ENCODE measurements at regions not wholly inside any gene's neighbourhood (a gene's known extent, or its start where the extent isn't known, plus 50 kb on each side); places are given as distances from the start of the nearest gene placed in this dataset.

DNA sequence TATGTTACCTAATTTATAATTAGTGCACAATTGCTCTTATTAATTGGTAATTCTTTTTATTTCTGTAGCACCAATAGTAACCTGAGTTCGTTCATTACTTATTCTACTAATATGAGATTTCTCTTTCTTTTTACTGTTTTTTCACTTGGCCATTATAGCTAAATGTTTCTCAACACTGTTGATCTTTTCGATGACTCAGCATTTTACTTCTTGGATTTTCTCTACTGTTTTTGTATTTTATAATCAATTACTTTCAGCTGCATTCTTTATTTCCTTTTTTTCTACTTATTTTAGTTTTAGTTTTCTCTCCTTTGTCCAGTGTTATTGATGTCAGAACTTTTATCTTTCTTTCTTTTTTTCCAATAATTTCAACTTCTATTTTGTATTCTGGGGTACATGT lies 589.4 kb upstream of the SOX11 start:
- H3K9me3 ChIP-seq (replicated peaks): no peaks in the 10 kb centered on the region; the same call in 1 of the 2 replicates
- no peak overlapping the region for H3K27ac ChIP-seq
- no peaks in the 10 kb centered on the region for H3K36me3 ChIP-seq

DNA sequence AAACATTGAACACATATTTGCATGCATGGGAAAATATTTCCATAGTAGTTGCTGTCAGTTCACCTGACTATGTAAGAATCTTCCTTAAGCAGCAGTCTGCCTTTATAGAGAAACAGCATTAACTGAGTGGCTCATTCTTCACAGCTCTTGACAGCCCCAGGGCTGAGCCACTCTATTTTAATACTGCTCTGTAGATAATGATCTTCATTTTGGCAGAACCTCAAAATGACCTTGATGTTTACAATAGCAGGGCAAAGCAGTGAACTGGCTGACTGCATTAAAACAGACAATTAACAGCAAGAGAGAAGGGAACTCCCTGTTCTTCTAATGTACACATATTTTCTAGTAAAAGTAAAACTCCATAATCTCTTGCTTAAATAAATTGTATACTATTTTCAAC lies 580.6 kb upstream of the SOX11 start:
- Histone ChIP-seq H3K9me3 (replicated peaks) (peaks cover 12% of the 10 kb centered on the region), H3K36me3 (no peaks in the 10 kb centered on the region), H3K4me1 (replicated peaks) (no peaks in the 10 kb centered on the region), H3K4me3 (no peak overlapping the region), H3K27me3 (replicated peaks) (no peaks in the 10 kb centered on the region), H3K27ac (no peak overlapping the region)
- no peak for DNase-seq (ENCODE audit: low read depth in 1 of 2, low spot score in 2 of 2)

More for the DNA sequence above, 589.4 kb upstream of the SOX11 start:
- no peak for DNase-seq (ENCODE audit: low read depth in 1 of 2, low spot score in 2 of 2)
- no peaks in the 10 kb centered on the region for H3K27me3 ChIP-seq (replicated peaks)
- H3K4me1 ChIP-seq (replicated peaks): no peaks in the 10 kb centered on the region
- H3K4me3 ChIP-seq: no peak overlapping the region

DNA sequence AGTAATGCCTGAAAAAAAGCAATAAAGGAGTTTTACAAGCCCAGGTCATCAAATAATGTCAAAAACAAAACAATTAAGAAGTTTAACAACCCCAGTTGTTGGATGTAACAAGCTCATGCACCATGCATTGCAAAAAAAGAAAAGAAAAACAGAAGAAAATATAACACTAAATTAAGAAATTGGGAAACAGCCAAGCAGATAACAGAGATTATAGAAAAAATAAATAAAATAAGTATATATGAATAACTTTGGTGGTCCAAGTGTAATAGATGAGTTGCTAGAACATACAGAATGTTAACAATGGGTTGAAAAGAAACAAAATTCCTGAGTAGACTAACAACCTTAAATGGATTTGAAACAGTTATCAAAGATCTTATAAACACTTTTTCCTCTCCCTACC lies 573.1 kb upstream of the SOX11 start:
- Histone ChIP-seq H3K4me1 (replicated peaks) (no peaks in the 10 kb centered on the region), H3K9me3 (replicated peaks) (no peaks in the 10 kb centered on the region), H3K4me3 (no peak overlapping the region)

DNA sequence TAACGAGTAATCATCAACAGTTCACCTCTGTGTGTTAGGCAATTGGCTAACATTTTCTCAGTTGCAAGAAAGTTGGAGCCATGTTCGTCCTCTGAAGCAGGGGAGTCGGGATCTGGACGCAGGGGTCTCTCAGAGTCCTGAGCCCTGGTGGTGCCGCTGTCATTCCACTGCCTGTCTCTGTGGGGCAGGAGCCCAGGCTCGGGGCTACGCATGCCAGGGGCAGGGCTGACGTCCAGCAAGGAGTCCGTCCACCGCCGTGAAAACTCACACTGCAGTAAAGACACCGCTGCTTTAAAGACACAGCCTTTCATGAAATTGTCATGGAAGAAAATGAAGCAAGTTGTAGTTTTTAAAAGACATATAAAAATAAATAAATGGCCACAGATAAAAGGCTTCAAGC lies 571.1 kb upstream of the SOX11 start:
- H3K27ac ChIP-seq: no peak overlapping the region
- H3K27me3 ChIP-seq (replicated peaks): no peaks in the 10 kb centered on the region
- H3K4me3 ChIP-seq: no peak overlapping the region
- no peaks in the 10 kb centered on the region for H3K4me1 ChIP-seq (replicated peaks)
- H3K9me3 ChIP-seq (replicated peaks): no peaks in the 10 kb centered on the region
- DNase-seq (ENCODE audit: low read depth in 1 of 2, low spot score in 2 of 2): no peak
- H3K36me3 ChIP-seq: no peaks in the 10 kb centered on the region

More for the DNA sequence above, 573.1 kb upstream of the SOX11 start:
- Histone ChIP-seq H3K36me3 (no peaks in the 10 kb centered on the region), H3K27ac (no peak overlapping the region), H3K27me3 (replicated peaks) (no peaks in the 10 kb centered on the region)
- no peak for DNase-seq (ENCODE audit: low read depth in 1 of 2, low spot score in 2 of 2)

DNA sequence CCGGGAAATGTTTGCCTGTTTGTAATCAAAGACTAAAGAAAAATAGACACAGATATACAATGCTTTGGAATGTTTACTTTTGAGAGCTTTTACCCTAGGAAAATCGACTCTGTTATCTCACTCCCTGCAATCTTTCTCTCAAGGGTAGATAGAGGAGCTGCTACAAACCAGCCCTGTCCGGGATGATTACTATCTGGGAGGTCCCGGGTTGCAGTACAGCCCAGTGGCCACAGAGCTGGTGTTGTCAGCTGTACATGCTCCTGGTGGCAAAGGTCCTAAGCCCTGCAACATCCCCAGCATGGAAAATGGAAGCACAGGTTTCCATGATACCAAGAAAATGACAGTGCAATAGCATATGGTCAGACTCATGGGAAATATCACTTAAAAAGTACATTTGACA lies 570.5 kb upstream of the SOX11 start:
- H3K27me3 ChIP-seq (replicated peaks): no peaks in the 10 kb centered on the region
- H3K36me3 ChIP-seq: no peaks in the 10 kb centered on the region
- no peaks in the 10 kb centered on the region for H3K4me1 ChIP-seq (replicated peaks)
- 0 out of 2 replicates have a peak, but pooled peaks cover 3% of the 10 kb centered on the region for H3K9me3 ChIP-seq (replicated peaks)
- no peak overlapping the region for H3K27ac ChIP-seq
- H3K4me3 ChIP-seq: no peak overlapping the region
- DNase-seq (ENCODE audit: low read depth in 1 of 2, low spot score in 2 of 2): no peak

DNA sequence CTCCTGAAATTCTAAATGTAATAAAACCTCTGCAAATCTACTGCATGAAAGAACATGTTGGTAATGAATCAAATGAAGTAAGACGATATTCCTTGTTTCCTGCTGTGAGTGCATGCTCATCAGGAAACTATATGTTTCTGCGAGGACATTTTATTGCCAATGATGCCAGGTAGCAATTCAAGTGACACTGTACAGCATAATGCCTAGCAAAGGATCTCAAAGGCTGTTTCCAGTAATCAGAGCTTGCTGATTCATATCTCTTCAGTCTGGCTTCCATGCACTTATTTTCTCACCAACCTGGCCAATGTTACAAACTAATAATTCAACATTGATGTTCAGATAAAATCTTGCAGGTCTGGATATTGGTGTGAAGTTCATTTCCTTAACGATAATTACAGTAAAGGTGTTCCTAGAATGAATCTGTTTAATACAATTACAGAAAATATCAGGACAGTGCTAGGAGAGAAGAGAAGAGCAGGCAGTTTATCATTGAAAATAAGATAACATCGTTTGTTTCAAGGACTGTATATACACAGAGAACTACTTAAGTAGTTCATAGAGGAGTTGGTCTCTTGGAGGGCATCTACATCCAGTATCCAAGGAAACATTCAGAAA lies 568.5 kb upstream of the SOX11 start:
- H3K9me3 ChIP-seq (replicated peaks): 0 out of 2 replicates have a peak, but pooled peaks cover 9% of the 10 kb centered on the region
- H3K27ac ChIP-seq: no peak overlapping the region
- H3K4me1 ChIP-seq (replicated peaks): no peaks in the 10 kb centered on the region
- no peak for DNase-seq (ENCODE audit: low read depth in 1 of 2, low spot score in 2 of 2)
- H3K4me3 ChIP-seq: no peak overlapping the region
- H3K27me3 ChIP-seq (replicated peaks): no peaks in the 10 kb centered on the region
- no peaks in the 10 kb centered on the region for H3K36me3 ChIP-seq

DNA sequence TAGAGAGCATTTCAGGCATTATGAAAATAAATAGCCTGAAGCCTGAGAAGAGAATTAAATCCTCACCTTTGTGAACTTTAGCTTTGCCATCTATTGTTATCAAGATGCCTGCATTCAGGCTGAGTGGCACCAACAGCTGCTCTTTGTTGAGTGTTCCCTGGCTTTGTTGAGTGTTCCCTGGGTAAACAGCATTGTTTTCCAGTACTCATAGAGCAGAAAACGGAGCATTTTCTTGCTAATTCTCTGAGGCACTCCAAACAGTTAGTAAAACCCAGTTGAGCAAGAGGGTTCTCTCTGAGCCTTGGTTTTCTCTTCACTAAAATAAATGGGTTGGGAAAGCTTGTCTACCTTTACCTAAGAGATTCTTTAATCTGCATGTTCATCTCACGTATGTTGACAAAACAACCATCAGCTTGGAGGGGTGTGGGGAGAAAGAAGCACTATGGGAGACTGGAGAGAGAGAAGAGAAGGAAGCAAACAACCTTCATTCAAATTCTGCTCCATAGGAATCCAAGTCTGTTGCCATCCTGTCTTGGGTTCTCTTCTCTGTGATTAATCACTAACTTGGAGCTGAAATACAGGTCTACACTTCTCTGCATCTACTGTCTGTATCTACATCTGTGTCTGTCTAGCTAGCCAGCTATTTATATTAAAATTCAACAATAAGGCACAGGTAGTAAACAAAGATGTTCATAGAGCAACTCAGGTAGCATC lies 567.0 kb upstream of the SOX11 start:
- no peak overlapping the region for H3K4me3 ChIP-seq
- no peaks in the 10 kb centered on the region for H3K36me3 ChIP-seq
- H3K27ac ChIP-seq: no peak overlapping the region
- H3K4me1 ChIP-seq (replicated peaks): no peaks in the 10 kb centered on the region
- DNase-seq (ENCODE audit: low read depth in 1 of 2, low spot score in 2 of 2): no peak
- no peaks in the 10 kb centered on the region for H3K27me3 ChIP-seq (replicated peaks)
- H3K9me3 ChIP-seq (replicated peaks): 0 out of 2 replicates have a peak, but pooled peaks cover 9% of the 10 kb centered on the region

DNA sequence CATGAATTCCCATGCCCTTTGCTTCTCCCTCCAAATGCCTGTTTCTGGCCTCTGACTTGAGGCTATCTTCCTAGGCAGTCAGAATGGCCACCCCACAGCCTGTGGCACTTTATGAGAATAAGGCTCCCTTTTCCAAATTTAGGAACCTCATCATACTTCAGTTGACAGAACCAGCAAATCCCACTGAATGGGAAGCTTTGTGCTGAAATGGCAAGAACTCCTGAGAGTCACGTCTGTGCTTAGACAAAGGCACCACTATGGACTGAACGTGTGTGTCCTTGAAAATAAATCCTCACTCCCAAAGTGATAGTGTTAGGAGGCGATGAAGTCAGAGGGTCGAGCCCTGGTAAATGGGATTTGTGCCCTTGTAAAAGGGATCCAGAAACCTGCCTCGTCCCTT lies 559.9 kb upstream of the SOX11 start:
- 0 out of 2 replicates have a peak, but pooled peaks cover under 1% of the 10 kb centered on the region for H3K9me3 ChIP-seq (replicated peaks)

DNA sequence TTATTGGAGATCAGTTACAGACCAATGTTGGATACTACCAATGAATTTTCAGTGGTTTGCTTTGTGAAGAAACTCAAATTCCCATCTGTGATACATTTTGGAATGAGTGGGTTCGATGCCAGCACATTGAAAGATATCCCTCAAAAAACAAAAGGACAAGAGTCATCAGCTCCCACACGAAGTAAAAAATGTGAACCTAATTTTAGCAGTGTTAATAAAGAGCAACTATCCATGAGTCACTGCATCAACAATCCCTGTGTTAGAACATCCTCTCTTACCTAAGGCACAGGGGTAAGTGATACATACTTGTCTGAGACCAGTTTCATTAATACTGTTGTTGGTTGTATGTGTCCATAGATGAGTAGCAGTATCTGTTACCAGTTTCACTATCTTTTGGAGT lies 551.8 kb upstream of the SOX11 start:
- no peak overlapping the region for H3K4me3 ChIP-seq
- H3K27me3 ChIP-seq (replicated peaks): no peaks in the 10 kb centered on the region
- no peaks in the 10 kb centered on the region for H3K4me1 ChIP-seq (replicated peaks)
- DNase-seq (ENCODE audit: low read depth in 1 of 2, low spot score in 2 of 2): no peak
- peaks cover 13% of the 10 kb centered on the region; the same call in 1 of the 2 replicates for H3K9me3 ChIP-seq (replicated peaks)
- no peak overlapping the region for H3K27ac ChIP-seq
- H3K36me3 ChIP-seq: no peaks in the 10 kb centered on the region

More for the DNA sequence above, 559.9 kb upstream of the SOX11 start:
- no peaks in the 10 kb centered on the region for H3K4me1 ChIP-seq (replicated peaks)
- no peak for DNase-seq (ENCODE audit: low read depth in 1 of 2, low spot score in 2 of 2)
- H3K36me3 ChIP-seq: no peaks in the 10 kb centered on the region
- H3K27ac ChIP-seq: no peak overlapping the region
- no peaks in the 10 kb centered on the region for H3K27me3 ChIP-seq (replicated peaks)
- H3K4me3 ChIP-seq: no peak overlapping the region

DNA sequence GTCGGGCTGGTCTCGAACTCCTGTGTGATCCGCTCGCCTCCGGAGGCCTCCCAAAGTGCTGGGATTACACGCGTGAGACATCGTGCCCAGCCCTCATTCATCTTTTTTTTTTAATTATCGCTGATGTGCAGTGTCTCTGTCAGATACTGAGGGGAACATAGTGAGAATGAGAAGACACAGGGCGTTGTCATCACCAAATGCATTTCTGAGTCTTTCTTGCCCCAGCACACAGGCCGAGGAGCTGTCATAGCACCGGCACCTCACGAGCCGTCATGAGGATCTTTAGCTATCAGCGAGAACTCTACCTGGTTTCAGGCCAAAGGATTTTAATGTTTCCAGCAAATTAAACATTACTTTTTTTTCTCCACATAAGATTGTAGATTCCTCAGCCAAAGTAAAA lies 548.0 kb upstream of the SOX11 start:
- DNase-seq (ENCODE audit: low read depth in 1 of 2, low spot score in 2 of 2): no peak
- no peak overlapping the region for H3K4me3 ChIP-seq
- no peak overlapping the region for H3K27ac ChIP-seq
- peaks cover 6% of the 10 kb centered on the region; the same call in 1 of the 2 replicates for H3K9me3 ChIP-seq (replicated peaks)
- no peaks in the 10 kb centered on the region for H3K4me1 ChIP-seq (replicated peaks)
- H3K36me3 ChIP-seq: no peaks in the 10 kb centered on the region
- H3K27me3 ChIP-seq (replicated peaks): no peaks in the 10 kb centered on the region

DNA sequence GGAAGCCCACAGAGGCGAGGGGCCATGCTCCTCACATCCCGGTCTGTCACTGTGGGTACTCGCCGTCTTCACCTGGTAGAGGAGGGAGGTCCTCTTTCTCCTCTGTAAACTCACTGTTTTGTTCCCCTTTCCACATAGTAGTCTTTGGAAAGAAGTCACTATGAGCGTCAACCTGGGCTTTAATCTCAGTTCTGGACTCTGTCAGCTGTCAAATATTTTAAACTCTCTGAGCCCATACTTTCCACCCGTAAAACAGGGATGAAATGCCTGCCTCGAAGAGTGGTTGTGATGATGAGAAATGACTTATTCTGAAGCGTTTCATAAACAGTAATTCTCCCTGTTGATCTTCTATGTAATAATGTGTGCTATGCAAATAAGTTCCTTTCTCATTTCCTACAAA lies 547.1 kb upstream of the SOX11 start:
- no peaks in the 10 kb centered on the region for H3K36me3 ChIP-seq
- no peak overlapping the region for H3K4me3 ChIP-seq
- DNase-seq (ENCODE audit: low read depth in 1 of 2, low spot score in 2 of 2): no peak
- 0 out of 2 replicates have a peak, but pooled peaks cover 4% of the 10 kb centered on the region for H3K9me3 ChIP-seq (replicated peaks)
- H3K4me1 ChIP-seq (replicated peaks): no peaks in the 10 kb centered on the region
- H3K27ac ChIP-seq: no peak overlapping the region
- H3K27me3 ChIP-seq (replicated peaks): no peaks in the 10 kb centered on the region

DNA sequence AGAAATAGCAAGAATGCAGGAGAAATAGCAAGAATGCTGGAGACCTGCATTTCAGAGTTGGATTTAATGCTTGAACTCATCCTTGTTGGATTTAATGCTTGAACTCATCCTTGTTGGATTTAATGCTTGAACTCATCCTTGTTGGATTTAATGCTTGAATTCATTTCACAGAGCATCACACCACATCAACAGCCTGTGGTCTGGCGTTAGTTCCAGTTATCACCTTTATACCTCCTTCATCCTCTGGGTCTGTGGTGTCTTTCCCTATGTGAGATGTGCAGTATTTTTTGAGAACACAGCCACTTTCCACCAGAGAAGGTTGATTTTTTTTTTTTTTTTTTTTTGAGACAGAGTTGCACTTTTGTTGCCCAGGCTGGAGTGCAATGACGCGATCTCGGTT lies 546.4 kb upstream of the SOX11 start:
- no peaks in the 10 kb centered on the region for H3K36me3 ChIP-seq
- H3K27ac ChIP-seq: no peak overlapping the region
- H3K9me3 ChIP-seq (replicated peaks): no peaks in the 10 kb centered on the region; the same call in 1 of the 2 replicates
- H3K4me3 ChIP-seq: no peak overlapping the region
- no peaks in the 10 kb centered on the region for H3K4me1 ChIP-seq (replicated peaks)
- no peak for DNase-seq (ENCODE audit: low read depth in 1 of 2, low spot score in 2 of 2)
- H3K27me3 ChIP-seq (replicated peaks): no peaks in the 10 kb centered on the region

DNA sequence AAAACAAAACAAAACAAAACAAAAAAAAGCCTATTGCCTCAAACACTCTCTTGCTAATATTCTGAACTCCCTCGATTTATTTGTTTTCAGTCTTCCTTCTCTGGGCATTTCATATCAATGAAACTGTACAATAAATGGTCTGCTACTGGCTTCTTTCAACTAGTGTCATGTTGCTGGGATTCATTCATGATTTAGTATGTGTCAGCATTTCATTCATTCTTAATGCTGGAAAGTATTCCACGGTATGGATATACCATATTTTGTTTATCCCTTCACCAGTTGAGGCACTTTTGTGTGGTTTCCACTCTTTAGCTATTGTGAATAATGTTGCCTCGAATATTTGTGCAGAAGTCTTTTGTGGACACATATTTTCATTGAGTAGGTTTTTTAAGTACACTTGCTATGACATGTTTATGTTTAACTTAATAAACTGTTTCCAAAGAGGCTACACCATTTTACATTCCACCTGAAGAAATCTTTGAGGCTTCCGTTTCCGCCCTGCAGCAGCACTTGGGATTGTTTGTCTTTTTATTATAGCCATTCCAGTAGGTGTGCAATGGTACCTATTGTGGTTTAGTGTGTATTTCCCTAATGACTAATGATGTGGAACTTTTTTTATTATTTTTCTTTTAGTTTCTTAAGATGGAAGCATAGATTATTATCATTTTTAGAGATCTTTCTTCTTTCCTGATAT lies 543.6 kb upstream of the SOX11 start:
- peaks cover 2% of the 10 kb centered on the region; the same call in 1 of the 2 replicates for H3K9me3 ChIP-seq (replicated peaks)

DNA sequence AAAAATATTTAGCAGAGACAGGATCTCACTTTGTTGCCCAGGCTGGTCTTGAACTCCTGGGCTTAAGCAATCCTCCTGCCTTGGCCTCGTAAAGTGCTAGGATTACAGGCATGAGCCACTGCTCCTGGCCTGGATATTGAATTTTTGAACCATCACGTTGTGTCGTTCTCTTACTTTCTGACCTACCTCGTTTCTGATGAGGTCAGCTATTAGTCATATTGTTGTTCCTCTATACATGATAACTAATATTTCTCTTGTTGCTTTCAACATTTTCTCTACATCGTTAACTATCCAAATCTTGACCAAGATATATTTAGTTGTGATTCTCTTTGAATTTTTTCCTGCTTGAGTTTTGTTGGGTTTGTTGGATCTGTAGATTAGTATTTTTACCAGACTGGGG lies 541.3 kb upstream of the SOX11 start:
- Histone ChIP-seq H3K36me3 (no peaks in the 10 kb centered on the region), H3K27ac (no peak overlapping the region), H3K9me3 (replicated peaks) (peaks cover 2% of the 10 kb centered on the region; the same call in 1 of the 2 replicates), H3K27me3 (replicated peaks) (no peaks in the 10 kb centered on the region), H3K4me3 (no peak overlapping the region), H3K4me1 (replicated peaks) (no peaks in the 10 kb centered on the region)
- no peak for DNase-seq (ENCODE audit: low read depth in 1 of 2, low spot score in 2 of 2)

More for the DNA sequence above, 543.6 kb upstream of the SOX11 start:
- no peak overlapping the region for H3K4me3 ChIP-seq
- DNase-seq (ENCODE audit: low read depth in 1 of 2, low spot score in 2 of 2): no peak
- no peaks in the 10 kb centered on the region for H3K27me3 ChIP-seq (replicated peaks)
- no peaks in the 10 kb centered on the region for H3K4me1 ChIP-seq (replicated peaks)
- no peak overlapping the region for H3K27ac ChIP-seq
- H3K36me3 ChIP-seq: no peaks in the 10 kb centered on the region

All from SJSA1 (cell line).